PC-9 (cell line): ENCODE measurements at regions not wholly inside any gene's neighbourhood (a gene's known extent, or its start where the extent isn't known, plus 50 kb on each side); places are given as distances from the start of the nearest gene placed in this dataset.

Source experiments
- BruUV-seq: library from RNA; stranded (reverse); fragments of 400-500 nt; replicated peaks from 2 replicates; lab custom pipeline; 2021; lab: Mats Ljungman, UMichigan
- CTCF ChIA-PET: fragments of 300-600 bp; sonication (Branson Sonifier 250); formaldehyde crosslinking; loops from one replicate; lab custom pipeline; 2022; ENCODE audit warnings: antibody characterized with exemption; lab: Charles Lee
- POLR2A ChIA-PET: fragments of 300-600 bp; sonication (Branson Sonifier 250); formaldehyde crosslinking; loops from one replicate; lab custom pipeline; 2022; ENCODE audit warnings: antibody characterized with exemption; ENCODE audit not compliant: unreplicated experiment; lab: Charles Lee
- DNase-seq, 2 experiments: peaks; one replicate each; pipeline versions ENCODE4 v3.0.0 to v3.0.0-alpha.2; 2015 to 2022; ENCODE audit warnings: mixed read lengths in 1 of 2
- H2AFZ ChIP-seq: fragments of 200-600 bp; sonication (generic); 2 replicates; pipeline ENCODE4 v1.8.1; 2017; ENCODE audit warnings: antibody characterized with exemption
- H3F3A ChIP-seq: fragments of 200-600 bp; sonication (generic); 2 replicates; pipeline ENCODE4 v1.8.1; 2017; ENCODE audit warnings: antibody characterized with exemption, mild to moderate bottlenecking, low read depth; ENCODE audit not compliant: insufficient read depth
- H3K27ac ChIP-seq: fragments of 200-600 bp; sonication (generic); 2 replicates; pipeline ENCODE4 v1.6.1; 2016; ENCODE audit warnings: mixed run types
- H3K27me3 ChIP-seq: fragments of 200-600 bp; sonication (generic); 2 replicates; pipeline ENCODE4 v1.6.1; 2016; ENCODE audit warnings: low read depth, mixed run types; ENCODE audit not compliant: insufficient read depth
- H3K36me3 ChIP-seq: fragments of 200-600 bp; sonication (generic); 2 replicates; pipeline ENCODE4 v1.6.1; 2016; ENCODE audit warnings: low read depth, mixed run types
- H3K4me1 ChIP-seq: fragments of 200-600 bp; sonication (generic); replicated peaks from 2 replicates; pipeline ENCODE4 v1.6.1; 2016; ENCODE audit warnings: mixed run types; ENCODE audit not compliant: insufficient read depth
- H3K4me2 ChIP-seq: fragments of 200-600 bp; sonication (generic); 2 replicates; pipeline ENCODE4 v1.6.1; 2017; ENCODE audit warnings: mixed run types
- H3K4me3 ChIP-seq: fragments of 200-600 bp; sonication (generic); 2 replicates; pipeline ENCODE4 v1.6.1; 2016; ENCODE audit warnings: mixed run types
- H3K79me2 ChIP-seq: fragments of 200-600 bp; sonication (generic); 2 replicates; pipeline ENCODE4 v1.6.1; 2017; ENCODE audit warnings: low read depth, mixed run types
- H3K9me2 ChIP-seq: fragments of 200-600 bp; sonication (generic); 2 replicates; pipeline ENCODE4 v1.8.1; 2017; ENCODE audit warnings: mild to moderate bottlenecking; ENCODE audit not compliant: insufficient read depth
- H3K9me3 ChIP-seq: fragments of 200-600 bp; sonication (generic); 2 replicates; pipeline ENCODE4 v1.8.1; 2016; ENCODE audit warnings: low read depth; ENCODE audit not compliant: insufficient read depth
- H4K20me1 ChIP-seq: fragments of 200-600 bp; sonication (generic); 2 replicates; pipeline ENCODE4 v1.8.1; 2017; ENCODE audit not compliant: insufficient read depth
- EZH2 ChIP-seq: fragments of 200-600 bp; sonication (generic); IDR thresholded peaks from 2 replicates; pipeline ENCODE4 v1.8.0; 2017; ENCODE audit warnings: antibody characterized with exemption, low read depth
- intact Hi-C: fragments of 100-400 bp; cut with micrococcal nuclease; formaldehyde crosslinking; loops from one replicate; pipeline ENCODE4 v1.10.0; 2022; ENCODE audit not compliant: unreplicated experiment
- TF ChIP-seq, protein P1 (sequence below): fragments of 200-600 bp; sonication (generic); conservative IDR thresholded peaks from 2 replicates; pipeline ENCODE4 v1.6.1; 2017; ENCODE audit warnings: mixed run types, antibody characterized with exemption, mild to moderate bottlenecking, moderate library complexity

DNA sequence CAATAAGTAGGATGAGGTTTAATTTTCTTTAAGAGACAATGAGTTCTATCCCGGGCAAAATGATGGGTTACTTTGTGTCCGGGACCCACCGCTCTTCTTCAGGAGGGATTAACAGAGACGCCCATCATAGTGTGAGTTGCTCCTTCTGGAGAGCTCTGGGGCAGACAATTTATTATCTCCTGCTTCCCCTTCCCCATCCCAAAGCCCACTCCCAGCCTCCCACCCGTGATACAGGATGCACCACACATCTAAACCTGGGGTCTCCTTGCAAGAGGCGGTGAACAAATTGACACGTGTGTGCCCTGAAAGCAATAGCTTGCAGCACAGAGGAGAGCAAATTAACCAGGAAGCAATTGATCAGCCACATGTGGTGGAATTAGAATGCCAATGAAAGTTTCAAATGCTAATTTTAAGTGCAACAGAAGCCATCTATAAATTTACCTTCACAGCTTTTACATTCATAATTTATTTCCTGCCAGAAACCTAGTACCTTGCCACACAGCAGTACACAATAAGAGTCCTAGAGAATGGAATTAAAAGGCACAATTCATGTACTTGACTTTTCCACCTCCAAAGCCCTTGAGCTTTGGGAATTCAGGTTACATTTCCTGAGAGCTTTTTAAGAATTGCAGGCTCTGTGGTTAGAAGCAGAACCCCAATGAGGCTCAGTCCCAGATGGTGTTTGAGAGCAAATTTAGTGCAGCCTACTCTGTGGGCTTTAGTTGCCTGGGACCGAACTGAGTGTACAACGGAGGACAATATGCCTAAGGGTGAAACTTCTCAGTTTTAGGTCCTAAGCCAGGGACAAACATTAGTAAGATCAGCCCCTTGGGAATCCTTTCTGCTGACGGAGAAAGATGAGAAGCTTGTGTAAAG, 399.6 kb downstream of the MED10 start:
- no peak for DNase-seq
- no peaks in the 10 kb centered on the region for H3K36me3 ChIP-seq
- H3K9me3 ChIP-seq = no peaks in the 10 kb centered on the region
- BruUV-seq = no TSS peak
- H3K4me2 ChIP-seq = peak overlapping the region; percentile 14
- H3F3A ChIP-seq = peaks cover 5% of the 10 kb centered on the region; the same call in 1 of the 2 replicates
- intact Hi-C loops = no loop called here
- CTCF ChIA-PET = no interaction called here
- H3K9me2 ChIP-seq = no peaks in the 10 kb centered on the region
- POLR2A ChIA-PET = no interaction called here
- no peaks in the 10 kb centered on the region for H3K79me2 ChIP-seq
- peak overlapping the region; percentile 25; the same call in 1 of the 2 replicates for H2AFZ ChIP-seq
- H3K27me3 ChIP-seq = no peaks in the 10 kb centered on the region
- H4K20me1 ChIP-seq = no peaks in the 10 kb centered on the region
- H3K4me3 ChIP-seq = no peak overlapping the region
- H3K4me1 ChIP-seq = peaks cover 21% of the 10 kb centered on the region
- peak overlapping the region; percentile 51 for H3K27ac ChIP-seq
- TF ChIP-seq EZH2 = no peak
- TF ChIP-seq, protein P1, sequence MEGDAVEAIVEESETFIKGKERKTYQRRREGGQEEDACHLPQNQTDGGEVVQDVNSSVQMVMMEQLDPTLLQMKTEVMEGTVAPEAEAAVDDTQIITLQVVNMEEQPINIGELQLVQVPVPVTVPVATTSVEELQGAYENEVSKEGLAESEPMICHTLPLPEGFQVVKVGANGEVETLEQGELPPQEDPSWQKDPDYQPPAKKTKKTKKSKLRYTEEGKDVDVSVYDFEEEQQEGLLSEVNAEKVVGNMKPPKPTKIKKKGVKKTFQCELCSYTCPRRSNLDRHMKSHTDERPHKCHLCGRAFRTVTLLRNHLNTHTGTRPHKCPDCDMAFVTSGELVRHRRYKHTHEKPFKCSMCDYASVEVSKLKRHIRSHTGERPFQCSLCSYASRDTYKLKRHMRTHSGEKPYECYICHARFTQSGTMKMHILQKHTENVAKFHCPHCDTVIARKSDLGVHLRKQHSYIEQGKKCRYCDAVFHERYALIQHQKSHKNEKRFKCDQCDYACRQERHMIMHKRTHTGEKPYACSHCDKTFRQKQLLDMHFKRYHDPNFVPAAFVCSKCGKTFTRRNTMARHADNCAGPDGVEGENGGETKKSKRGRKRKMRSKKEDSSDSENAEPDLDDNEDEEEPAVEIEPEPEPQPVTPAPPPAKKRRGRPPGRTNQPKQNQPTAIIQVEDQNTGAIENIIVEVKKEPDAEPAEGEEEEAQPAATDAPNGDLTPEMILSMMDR = no peak

DNA sequence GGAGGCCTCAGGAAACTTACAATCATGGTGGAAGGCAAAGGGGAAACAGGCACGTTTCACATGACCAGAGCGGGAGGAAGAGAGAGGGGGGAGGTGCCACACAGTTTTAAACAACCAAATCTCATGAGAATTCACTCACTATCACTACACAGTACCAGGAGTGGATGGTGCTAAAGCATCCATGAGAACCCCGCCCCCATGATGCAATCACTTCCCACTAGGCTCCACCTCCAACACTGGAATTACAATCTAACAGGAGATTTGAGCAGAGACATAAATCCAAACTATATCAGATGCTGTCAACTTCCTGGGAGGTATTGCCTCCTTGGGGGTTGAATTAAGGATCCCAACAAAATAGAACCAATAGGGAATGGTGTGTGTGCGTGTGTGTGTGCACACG, 407.1 kb downstream of the MED10 start:
- no peaks in the 10 kb centered on the region for H3K79me2 ChIP-seq
- intact Hi-C loops = no loop called here
- H3K27me3 ChIP-seq = no peaks in the 10 kb centered on the region
- no peaks in the 10 kb centered on the region for H3F3A ChIP-seq
- H3K36me3 ChIP-seq = no peaks in the 10 kb centered on the region
- no peak for TF ChIP-seq EZH2
- TF ChIP-seq, protein P1 = no peak
- H3K4me2 ChIP-seq = no peak overlapping the region
- no peak overlapping the region for H3K27ac ChIP-seq
- BruUV-seq = no TSS peak
- POLR2A ChIA-PET = no interaction called here
- DNase-seq = no peak
- H3K9me3 ChIP-seq = no peaks in the 10 kb centered on the region
- H2AFZ ChIP-seq = no peak overlapping the region
- CTCF ChIA-PET = no interaction called here
- no peaks in the 10 kb centered on the region; the same call in 1 of the 2 replicates for H4K20me1 ChIP-seq
- H3K4me1 ChIP-seq = 0 out of 2 replicates have a peak, but pooled peaks cover 7% of the 10 kb centered on the region
- H3K4me3 ChIP-seq = no peak overlapping the region
- H3K9me2 ChIP-seq = no peaks in the 10 kb centered on the region

DNA sequence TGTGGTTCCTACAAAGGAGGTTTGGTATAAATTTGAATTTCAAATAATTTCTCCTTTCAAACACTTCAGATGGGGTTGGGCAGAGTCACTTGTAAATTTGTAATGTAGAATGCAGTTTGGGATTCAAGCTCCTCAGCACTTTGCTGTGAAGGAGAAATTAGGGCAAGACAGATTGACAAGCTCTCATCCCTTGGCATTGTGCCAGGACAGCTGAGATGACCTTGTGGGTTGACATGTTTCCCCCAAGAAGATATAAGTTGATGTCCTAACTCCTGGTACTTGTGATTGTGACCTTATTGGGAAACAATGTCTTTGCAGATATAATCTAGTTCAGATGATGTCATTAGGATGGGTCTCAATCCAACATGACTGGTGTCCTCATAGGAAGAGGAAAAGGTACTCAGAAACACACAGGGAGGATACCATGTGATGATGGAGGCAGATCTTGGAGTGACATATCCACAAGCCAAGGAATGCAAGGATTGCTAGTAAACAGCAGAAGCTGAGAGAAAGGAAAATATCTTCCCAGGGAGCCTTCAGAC, 408.3 kb downstream of the MED10 start:
- ChIA-PET POLR2A (no interaction called here), CTCF (no interaction called here)
- H3K27ac ChIP-seq = no peak overlapping the region
- H3K9me3 ChIP-seq = no peaks in the 10 kb centered on the region
- H3K4me1 ChIP-seq = 0 out of 2 replicates have a peak, but pooled peaks cover 7% of the 10 kb centered on the region
- no peak for DNase-seq
- no peak overlapping the region for H3K4me2 ChIP-seq
- BruUV-seq = no TSS peak
- H3K9me2 ChIP-seq = no peaks in the 10 kb centered on the region
- TF ChIP-seq, protein P1 = no peak
- TF ChIP-seq EZH2 = no peak
- no peaks in the 10 kb centered on the region; the same call in 1 of the 2 replicates for H4K20me1 ChIP-seq
- H2AFZ ChIP-seq = no peak overlapping the region
- H3F3A ChIP-seq = no peaks in the 10 kb centered on the region
- H3K27me3 ChIP-seq = no peaks in the 10 kb centered on the region
- no peaks in the 10 kb centered on the region for H3K36me3 ChIP-seq
- no peaks in the 10 kb centered on the region for H3K79me2 ChIP-seq
- no peak overlapping the region for H3K4me3 ChIP-seq
- intact Hi-C loops = no loop called here
